ENCODE measurements at regions not wholly inside any gene's neighbourhood (a gene's known extent, or its start where the extent isn't known, plus 50 kb on each side); places are given as distances from the start of the nearest gene placed in this dataset.

DNA sequence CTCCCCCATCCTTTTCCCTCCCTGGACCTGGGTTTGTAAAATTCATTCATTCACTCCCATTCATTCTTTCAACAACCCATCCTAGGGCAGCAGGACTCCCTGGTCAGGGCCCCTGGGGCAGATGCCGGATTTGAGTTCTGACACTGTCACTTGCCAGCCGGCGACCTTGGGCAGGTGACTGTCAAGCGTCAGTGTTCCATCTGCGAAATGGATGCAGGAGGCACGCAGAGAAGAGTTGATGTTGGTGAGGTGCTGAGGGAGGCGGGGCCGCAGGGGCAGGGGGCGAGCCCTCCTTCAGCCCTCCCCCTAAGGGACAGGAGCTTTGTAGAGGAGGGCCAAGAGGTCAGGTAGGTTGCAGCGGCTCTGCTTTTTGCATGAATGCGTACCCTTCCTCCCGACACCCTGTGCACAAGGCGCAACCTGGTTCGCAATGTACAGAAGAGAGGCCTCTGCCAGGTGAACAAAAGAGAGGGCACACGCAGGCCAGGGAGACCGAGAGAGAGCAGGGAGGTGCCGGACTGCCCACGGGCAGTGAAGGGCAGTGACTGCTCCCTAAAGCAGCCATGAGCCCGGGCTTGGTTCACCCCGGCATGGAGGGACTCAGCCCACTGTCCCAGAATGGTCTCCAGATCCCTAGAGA lies 128.1 kb downstream of the BARX1 start:
- no TSS peak for BruUV-seq (replicated peaks)

More for the DNA sequence above, 128.1 kb downstream of the BARX1 start:
- FAIRE-seq (no peak), DNase-seq (ENCODE audit: low read depth, low spot score) (no peak), ATAC-seq (peak; percentile 21)
- H3K9ac ChIP-seq (ENCODE audit: control insufficient read depth, insufficient read depth, low read length): no peak overlapping the region
- no peaks in the 10 kb centered on the region for H3K9me3 ChIP-seq (replicated peaks; ENCODE audit: control insufficient read depth, insufficient read depth, low read length)
- no peak overlapping the region for H2AFZ ChIP-seq (ENCODE audit: control insufficient read depth, low read depth, low read length)
- no peaks in the 10 kb centered on the region for H3K79me2 ChIP-seq (ENCODE audit: control insufficient read depth, insufficient read depth, low read length)
- H3K27ac ChIP-seq (ENCODE audit: control insufficient read depth, insufficient read depth): no peak overlapping the region
- SMC1A ChIA-PET (ENCODE audit: uncharacterized antibody, unreplicated experiment): no interaction called here
- TF ChIP-seq POLR2A (IDR thresholded peaks at IDR 0.05; ENCODE audit: low read depth, low read length) (no peak), CBFB (IDR thresholded peaks at IDR 0.05; ENCODE audit: low read depth) (no peak), EGR1 (IDR thresholded peaks at IDR 0.05; ENCODE audit: borderline replicate concordance in 1 of 2, low read depth in 2 of 2, low read length in 2 of 2) (no peak), IRF5 (IDR thresholded peaks at IDR 0.05; ENCODE audit: borderline replicate concordance) (no peak), SKIL (IDR thresholded peaks at IDR 0.05; ENCODE audit: low read depth, poor library complexity, severe bottlenecking) (no peak), STAT3 (IDR thresholded peaks at IDR 0.05; ENCODE audit: low read depth, low read length) (no peak), BCL11A (IDR thresholded peaks at IDR 0.05; ENCODE audit: low read depth, low read length) (no peak), ZNF24 (IDR thresholded peaks at IDR 0.05) (no peak), SUZ12 (IDR thresholded peaks at IDR 0.05; ENCODE audit: unreplicated experiment) (no peak), STAT1 (conservative IDR thresholded peaks at IDR 0.05) (no peak), SMARCA5 (IDR thresholded peaks at IDR 0.05) (no peak), NR2C1 (IDR thresholded peaks at IDR 0.05) (no peak)
- TF ChIP-seq, protein P1, sequence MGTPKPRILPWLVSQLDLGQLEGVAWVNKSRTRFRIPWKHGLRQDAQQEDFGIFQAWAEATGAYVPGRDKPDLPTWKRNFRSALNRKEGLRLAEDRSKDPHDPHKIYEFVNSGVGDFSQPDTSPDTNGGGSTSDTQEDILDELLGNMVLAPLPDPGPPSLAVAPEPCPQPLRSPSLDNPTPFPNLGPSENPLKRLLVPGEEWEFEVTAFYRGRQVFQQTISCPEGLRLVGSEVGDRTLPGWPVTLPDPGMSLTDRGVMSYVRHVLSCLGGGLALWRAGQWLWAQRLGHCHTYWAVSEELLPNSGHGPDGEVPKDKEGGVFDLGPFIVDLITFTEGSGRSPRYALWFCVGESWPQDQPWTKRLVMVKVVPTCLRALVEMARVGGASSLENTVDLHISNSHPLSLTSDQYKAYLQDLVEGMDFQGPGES (IDR thresholded peaks at IDR 0.05): no peak
- intact Hi-C loops (cut with micrococcal nuclease; ENCODE audit: unreplicated experiment): loop anchor here (1.0 kb wide), 1 partner anchor 136 kb away; no protein-coding TSS in a partner anchor
- POLR2A ChIA-PET: no interaction called here
- RAD21 ChIA-PET (ENCODE audit: unreplicated experiment): no interaction called here
- H4K20me1 ChIP-seq (ENCODE audit: control insufficient read depth, insufficient read depth): no peaks in the 10 kb centered on the region
- peaks cover 0 to 1% of the 10 kb centered on the region in 2 experiments; a peak in 2 of 4 replicates for H3K27me3 ChIP-seq (replicated peaks in 1 of 2; ENCODE audit: control insufficient read depth in 2 of 2, insufficient read depth in 2 of 2, low read length in 1 of 2)
- no peaks in the 10 kb centered on the region for H3K36me3 ChIP-seq (ENCODE audit: control insufficient read depth in 2 of 2, insufficient read depth in 2 of 2, low read length in 1 of 2)
- WGBS (ENCODE audit: insufficient coverage, insufficient replicate concordance, low lambda C conversion rate, missing lambda C conversion rate): 46% methylated on average over 20 of the region's 20 CpGs
- no peak overlapping the region for H3K4me3 ChIP-seq
- in situ Hi-C loops (cut with MboI): no loop called here
- CTCF ChIA-PET: interaction anchor here (0.7 to 1.0 kb wide), 4 partner anchors 59 to 634 kb away, joined by 3 to 4 read pairs (median 3); no protein-coding TSS in a partner anchor
- H3K4me2 ChIP-seq (ENCODE audit: control insufficient read depth, insufficient read depth): no peak overlapping the region
- H3K4me1 ChIP-seq (ENCODE audit: control insufficient read depth, insufficient read depth, low read length): no peaks in the 10 kb centered on the region
